Colonic mucosa (tissue), 4 donors: ENCODE measurements at regions not wholly inside any gene's neighbourhood (a gene's known extent, or its start where the extent isn't known, plus 50 kb on each side); places are given as distances from the start of the nearest gene placed in this dataset.

Source experiments
- DNase-seq: peaks from one replicate; pipeline ENCODE4 v3.0.0-alpha.2; 2020
- H3K27ac ChIP-seq: fragments of 200-600 bp; one replicate; pipeline ENCODE4 v1.8.0; 2021
- H3K27me3 ChIP-seq: fragments of 200-600 bp; one replicate; pipeline ENCODE4 v1.8.0; 2021
- H3K36me3 ChIP-seq: fragments of 200-600 bp; one replicate; pipeline ENCODE4 v1.8.0; 2021
- H3K4me1 ChIP-seq: fragments of 200-600 bp; one replicate; pipeline ENCODE4 v1.8.0; 2021; ENCODE audit warnings: mild to moderate bottlenecking
- H3K4me3 ChIP-seq: fragments of 200-600 bp; one replicate; pipeline ENCODE4 v1.8.0; 2021
- H3K9ac ChIP-seq, 2 donors: one replicate each; pipeline ENCODE4 v1.7.0; 2013; ENCODE audit warnings: control low read depth in 2 of 2, low read depth in 2 of 2, low read length in 2 of 2
- H3K9me3 ChIP-seq: fragments of 200-600 bp; one replicate; pipeline ENCODE4 v1.8.0; 2021
- intact Hi-C: fragments of 100-400 bp; cut with DNase I; formaldehyde crosslinking; loops from one replicate; pipeline ENCODE4 v1.14.1; 2022
- TF ChIP-seq, protein P1 (sequence below): fragments of 200-600 bp; IDR thresholded peaks from one replicate; pipeline ENCODE4 v1.8.0; 2022; ENCODE audit warnings: antibody characterized with exemption, mild to moderate bottlenecking
- donor health status: healthy.
- donor health status: DM: no; HTN: no; CAD: no.
- donor health status: DM: no; HTN: no; CAD: no.

GRCh38 chr1:218592688-218593087 is 247.6 kb downstream of the TGFB2 start:
- Histone ChIP-seq H3K36me3 (no peaks in the 10 kb centered on the region), H3K4me1 (no peaks in the 10 kb centered on the region), H3K27me3 (no peaks in the 10 kb centered on the region), H3K9ac (no peak overlapping the region), H3K27ac (no peak overlapping the region), H3K4me3 (no peak overlapping the region), H3K9me3 (no peaks in the 10 kb centered on the region)
- intact Hi-C loops: no loop called here
- DNase-seq: no peak
- TF ChIP-seq, protein P1, sequence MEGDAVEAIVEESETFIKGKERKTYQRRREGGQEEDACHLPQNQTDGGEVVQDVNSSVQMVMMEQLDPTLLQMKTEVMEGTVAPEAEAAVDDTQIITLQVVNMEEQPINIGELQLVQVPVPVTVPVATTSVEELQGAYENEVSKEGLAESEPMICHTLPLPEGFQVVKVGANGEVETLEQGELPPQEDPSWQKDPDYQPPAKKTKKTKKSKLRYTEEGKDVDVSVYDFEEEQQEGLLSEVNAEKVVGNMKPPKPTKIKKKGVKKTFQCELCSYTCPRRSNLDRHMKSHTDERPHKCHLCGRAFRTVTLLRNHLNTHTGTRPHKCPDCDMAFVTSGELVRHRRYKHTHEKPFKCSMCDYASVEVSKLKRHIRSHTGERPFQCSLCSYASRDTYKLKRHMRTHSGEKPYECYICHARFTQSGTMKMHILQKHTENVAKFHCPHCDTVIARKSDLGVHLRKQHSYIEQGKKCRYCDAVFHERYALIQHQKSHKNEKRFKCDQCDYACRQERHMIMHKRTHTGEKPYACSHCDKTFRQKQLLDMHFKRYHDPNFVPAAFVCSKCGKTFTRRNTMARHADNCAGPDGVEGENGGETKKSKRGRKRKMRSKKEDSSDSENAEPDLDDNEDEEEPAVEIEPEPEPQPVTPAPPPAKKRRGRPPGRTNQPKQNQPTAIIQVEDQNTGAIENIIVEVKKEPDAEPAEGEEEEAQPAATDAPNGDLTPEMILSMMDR: no peak

GRCh38 chr1:218600968-218601367 is 255.8 kb downstream of the TGFB2 start:
- H3K27me3 ChIP-seq: no peaks in the 10 kb centered on the region
- H3K4me3 ChIP-seq: no peak overlapping the region
- intact Hi-C loops: no loop called here
- DNase-seq: no peak
- H3K4me1 ChIP-seq: no peaks in the 10 kb centered on the region
- H3K27ac ChIP-seq: no peak overlapping the region
- no peaks in the 10 kb centered on the region for H3K36me3 ChIP-seq
- TF ChIP-seq, protein P1: no peak
- H3K9me3 ChIP-seq: no peaks in the 10 kb centered on the region
- H3K9ac ChIP-seq: no peak overlapping the region

DNA sequence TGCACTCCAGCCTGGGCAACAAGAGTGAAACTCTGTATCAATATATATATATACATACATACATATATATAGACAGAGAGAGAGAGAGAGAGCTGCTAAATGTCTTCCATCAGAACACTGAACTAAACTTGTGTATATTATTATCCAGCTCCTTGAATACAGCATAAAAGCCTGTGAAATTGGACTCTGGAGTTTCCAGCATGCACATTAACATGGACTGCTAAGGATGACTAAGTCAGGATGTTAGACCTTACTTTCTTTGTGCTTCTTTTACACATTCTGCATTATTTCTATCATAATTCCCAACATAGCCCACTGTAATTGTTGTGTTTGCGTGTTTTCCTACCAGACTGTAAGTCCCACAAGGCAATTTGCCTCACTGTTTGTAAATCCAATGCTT is 259.1 kb downstream of the TGFB2 start:
- H3K4me1 ChIP-seq: no peaks in the 10 kb centered on the region
- no peak overlapping the region for H3K4me3 ChIP-seq
- H3K9me3 ChIP-seq: no peaks in the 10 kb centered on the region
- H3K27me3 ChIP-seq: no peaks in the 10 kb centered on the region
- H3K27ac ChIP-seq: no peak overlapping the region
- intact Hi-C loops: no loop called here
- H3K9ac ChIP-seq: no peak overlapping the region
- DNase-seq: no peak
- TF ChIP-seq, protein P1: no peak
- H3K36me3 ChIP-seq: no peaks in the 10 kb centered on the region

DNA sequence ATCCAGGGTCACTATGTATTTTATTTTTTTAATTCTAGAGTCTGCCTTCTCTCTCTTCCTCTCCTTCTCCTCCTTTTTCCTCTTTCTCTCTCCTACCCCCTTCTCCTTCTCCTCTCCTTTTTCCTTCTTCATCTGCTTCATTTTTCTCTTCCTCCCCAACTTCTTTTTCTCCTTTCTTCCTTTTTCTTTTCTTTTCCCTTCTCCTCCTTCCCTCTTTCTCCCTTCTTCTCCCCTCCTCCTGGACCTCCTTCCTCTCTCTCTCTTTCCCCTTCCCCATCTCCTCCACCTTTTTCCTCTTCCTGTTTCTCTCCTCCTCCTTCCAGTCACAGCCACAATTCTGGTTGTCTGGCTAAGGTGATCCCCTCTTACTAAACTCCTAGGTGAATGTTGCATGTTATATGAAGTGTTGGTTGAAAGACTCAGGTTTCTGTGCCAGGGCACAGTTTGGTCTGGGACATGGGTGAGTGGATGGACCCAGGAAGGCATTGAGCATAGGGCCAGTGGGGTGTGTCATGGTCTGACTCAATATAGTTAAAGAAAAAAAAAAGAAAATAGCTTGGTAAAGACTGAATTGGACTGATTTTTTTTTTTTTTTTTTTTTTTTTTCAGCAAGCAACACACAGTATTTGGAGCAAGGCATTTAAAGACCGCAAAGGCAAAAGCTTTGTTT is 266.9 kb downstream of the TGFB2 start:
- Histone ChIP-seq H3K9ac (no peak overlapping the region), H3K4me1 (no peaks in the 10 kb centered on the region), H3K4me3 (no peak overlapping the region), H3K9me3 (no peaks in the 10 kb centered on the region), H3K27me3 (no peaks in the 10 kb centered on the region), H3K36me3 (no peaks in the 10 kb centered on the region), H3K27ac (no peak overlapping the region)
- TF ChIP-seq, protein P1: no peak
- intact Hi-C loops: no loop called here
- DNase-seq: no peak

- intact Hi-C loops: no loop called here
- H3K27ac ChIP-seq: no peak overlapping the region
- TF ChIP-seq, protein P1: no peak
- no peaks in the 10 kb centered on the region for H3K4me1 ChIP-seq
- no peaks in the 10 kb centered on the region for H3K27me3 ChIP-seq
- no peaks in the 10 kb centered on the region for H3K9me3 ChIP-seq
- H3K4me3 ChIP-seq: no peak overlapping the region
- H3K9ac ChIP-seq: no peak overlapping the region
- DNase-seq: no peak
- no peaks in the 10 kb centered on the region for H3K36me3 ChIP-seq
Observed at GRCh38 chr1:218613105-218613504, 268.0 kb downstream of the TGFB2 start.
